Hematopoietic multipotent progenitor cell treated with erythropoietin and hydrocortisone succinate and interleukin-3 and kit ligand, for 4 days (in vitro differentiated cells): ENCODE measurements at regions not wholly inside any gene's neighbourhood (a gene's known extent, or its start where the extent isn't known, plus 50 kb on each side); places are given as distances from the start of the nearest gene placed in this dataset.

Source experiments
- DNase-seq: peaks from one replicate; pipeline ENCODE4 v3.0.0-alpha.2; 2015

GRCh38 chr7:47663213-47663612, 81.3 kb upstream of the TNS3 start:
- no peak for DNase-seq

GRCh38 chr7:47661051-47661714, 79.3 kb upstream of the TNS3 start:
- no peak for DNase-seq

GRCh38 chr7:47659664-47660462, 78.0 kb upstream of the TNS3 start:
- DNase-seq, result no peak

- no peak for DNase-seq
These were observed 77.2 kb upstream of the TNS3 start for GRCh38 chr7:47658886-47659635.

DNA sequence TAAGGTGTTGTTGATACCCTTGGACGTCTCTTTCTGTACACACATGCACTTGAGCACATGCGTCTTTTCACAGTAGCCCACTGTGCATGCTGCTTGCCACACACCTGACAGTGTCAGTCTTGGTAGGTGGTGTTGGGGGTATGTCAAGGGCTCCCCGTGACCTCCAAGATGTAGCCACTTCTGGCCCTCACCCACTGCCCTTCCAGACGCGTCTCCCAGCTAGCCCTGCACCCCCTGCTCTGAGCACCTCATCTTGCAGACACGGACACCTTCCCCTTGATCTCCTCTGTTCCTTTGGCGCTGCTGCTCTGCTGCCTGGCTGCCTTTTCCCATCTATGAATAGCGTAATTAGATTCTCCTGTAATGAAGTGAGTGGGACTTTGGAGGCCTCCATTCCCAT, 75.2 kb upstream of the TNS3 start:
- DNase-seq, result no peak

DNA sequence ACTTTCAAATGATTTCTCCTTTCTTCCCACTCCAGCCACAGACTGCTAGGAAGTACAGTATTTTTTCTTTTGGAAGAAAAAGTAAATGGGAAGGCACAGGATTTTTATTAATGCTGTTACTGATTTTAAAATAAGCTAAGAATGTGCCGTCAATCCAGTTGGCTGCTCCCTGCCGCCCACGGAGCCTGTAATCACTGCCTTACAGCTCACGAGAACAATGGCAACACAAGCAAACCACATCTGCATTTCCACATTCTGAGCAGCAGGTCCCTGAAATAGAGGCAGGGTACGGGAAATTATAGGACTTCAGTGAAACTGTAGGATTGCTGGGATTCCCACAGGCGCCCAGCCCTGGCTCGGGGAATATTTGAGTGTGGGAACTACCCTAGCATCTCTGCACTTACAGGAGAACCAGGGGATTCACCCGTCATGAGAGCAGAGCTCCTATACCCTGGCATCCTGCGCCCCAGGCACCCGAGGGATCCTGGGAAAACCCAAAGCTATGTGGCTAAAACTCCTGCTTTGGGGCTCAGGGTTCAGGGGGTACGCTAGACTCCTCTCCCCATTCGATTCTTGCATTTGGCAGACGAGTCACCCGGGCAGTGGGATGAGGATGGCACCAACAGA, 72.9 kb upstream of the TNS3 start:
- no peak for DNase-seq

DNA sequence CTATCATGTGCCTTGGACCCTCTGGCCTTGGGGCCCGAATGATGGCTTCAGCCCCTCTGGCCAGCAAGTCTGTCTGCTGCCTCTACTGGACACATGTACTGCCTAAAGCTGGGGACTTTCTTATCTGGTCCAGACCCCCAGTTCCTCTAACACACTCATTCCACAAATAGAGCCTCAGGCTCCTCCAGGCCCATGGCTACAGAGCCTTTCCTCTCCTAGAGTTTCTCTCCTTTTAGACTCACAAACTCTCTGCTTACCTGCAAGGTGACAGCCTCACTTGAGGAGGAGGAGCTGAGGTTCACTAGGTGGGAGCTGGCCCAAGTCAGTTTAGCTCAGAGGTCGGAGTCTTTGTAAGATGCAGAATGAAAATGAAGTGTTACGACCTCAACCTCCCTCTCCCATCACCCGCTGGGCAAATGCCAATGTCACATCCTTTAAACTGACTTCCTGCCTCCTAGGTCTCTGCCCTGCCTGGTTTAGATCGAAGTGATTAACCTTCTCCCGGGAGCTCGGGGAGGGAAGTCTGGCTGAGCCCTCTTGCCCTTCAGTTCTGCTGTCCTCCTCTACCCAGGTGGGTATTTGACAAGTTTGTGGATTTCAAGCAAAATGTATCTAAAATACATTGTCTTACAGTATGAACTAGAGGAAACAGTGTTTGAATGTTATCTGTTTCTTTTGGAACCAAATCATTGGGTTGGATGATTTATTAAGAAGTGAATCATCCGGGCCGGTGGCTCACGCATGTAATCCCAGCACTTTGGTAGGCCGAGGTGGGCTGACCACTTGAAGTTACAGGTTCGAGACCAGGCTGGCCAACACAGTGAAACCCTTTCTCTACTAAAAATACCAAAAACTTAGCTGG, 71.9 kb upstream of the TNS3 start:
- no peak for DNase-seq

DNA sequence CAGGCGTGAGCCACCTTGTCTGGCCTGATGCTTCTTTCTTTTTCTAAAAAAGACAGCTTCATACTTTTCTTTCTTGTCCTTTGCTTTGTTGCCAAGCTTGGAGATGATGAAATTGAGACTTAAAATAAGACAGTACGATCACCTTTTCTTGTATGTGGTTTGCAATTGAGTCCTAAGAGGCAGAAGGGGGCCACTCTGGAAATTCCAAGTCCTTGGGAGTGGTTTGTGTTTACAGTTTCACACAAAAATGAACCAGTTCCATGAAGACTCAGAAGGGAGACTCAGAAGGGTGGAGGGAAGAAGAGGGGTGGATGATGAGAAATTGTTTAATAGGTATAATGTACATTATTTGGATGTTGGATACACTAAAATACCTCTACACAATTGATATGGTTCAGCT, 70.7 kb upstream of the TNS3 start:
- DNase-seq, result no peak

- peak; percentile 46 for DNase-seq
These were observed 69.7 kb upstream of the TNS3 start for GRCh38 chr7:47651355-47652317.

DNA sequence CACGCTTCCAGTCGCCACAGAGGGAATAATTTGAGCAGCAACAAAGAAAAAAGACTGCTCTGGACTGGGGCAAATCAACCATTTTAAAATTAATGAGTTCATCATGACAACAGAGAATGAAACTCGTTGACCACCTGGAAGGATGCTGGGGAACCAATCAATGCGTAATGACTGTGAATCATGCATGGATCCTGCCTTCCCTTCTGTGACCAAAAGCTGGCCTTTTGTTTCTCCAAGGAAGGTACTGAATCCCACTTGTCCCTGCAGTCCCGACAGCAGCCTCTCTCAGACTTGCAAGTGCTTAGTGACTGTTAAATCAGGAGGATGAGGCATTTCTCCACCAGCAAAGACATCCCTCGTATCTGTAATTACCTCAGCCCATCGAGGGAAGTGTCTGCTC, 68.0 kb upstream of the TNS3 start:
- DNase-seq, result no peak

DNA sequence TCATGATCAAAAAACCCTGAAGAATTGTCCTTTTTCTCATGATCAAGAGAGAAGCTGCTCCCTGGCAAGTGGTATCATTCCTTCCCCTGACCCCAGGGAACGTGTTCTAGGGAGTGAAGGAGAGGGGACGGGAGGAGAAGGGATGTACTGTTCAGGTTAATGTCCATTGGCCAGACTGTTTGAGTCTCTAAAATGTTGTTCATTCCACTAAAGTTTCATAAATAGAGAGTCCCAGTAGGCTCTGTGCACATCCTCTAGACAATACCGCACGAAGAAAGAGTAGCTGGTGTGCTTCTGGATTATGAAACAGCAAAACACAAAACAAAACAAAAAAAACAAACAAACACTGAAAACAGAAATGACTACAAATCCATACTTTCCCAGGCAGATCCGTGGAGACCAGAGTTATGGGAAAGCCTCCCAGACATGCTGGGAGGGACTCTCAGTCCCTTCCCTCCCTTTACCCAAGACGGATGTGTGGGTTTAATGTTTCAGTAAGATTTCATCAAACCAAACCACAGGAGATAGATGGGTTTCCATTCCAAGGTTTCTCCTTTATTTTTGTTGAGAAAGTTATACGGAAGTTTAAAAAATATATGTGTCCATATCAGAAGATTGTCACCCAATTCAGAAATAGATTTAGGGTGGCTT, 66.5 kb upstream of the TNS3 start:
- peak; percentile 70 for DNase-seq

DNA sequence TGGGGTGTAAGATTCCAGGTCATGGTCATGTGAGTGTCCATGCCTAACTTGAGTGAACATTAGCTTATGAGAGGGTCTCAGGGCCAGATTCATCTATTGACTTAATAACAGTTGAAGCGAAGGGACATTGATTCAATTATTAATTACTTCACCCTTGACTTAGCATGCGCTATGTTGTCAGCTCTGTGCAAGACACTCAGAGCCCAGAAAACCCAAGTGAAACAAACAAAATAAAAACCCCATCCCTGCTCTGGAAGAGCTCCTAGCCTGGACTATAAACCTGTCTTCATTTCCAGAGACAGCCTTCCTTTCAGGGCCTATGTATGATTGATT, 66.0 kb upstream of the TNS3 start:
- DNase-seq, result no peak

DNA sequence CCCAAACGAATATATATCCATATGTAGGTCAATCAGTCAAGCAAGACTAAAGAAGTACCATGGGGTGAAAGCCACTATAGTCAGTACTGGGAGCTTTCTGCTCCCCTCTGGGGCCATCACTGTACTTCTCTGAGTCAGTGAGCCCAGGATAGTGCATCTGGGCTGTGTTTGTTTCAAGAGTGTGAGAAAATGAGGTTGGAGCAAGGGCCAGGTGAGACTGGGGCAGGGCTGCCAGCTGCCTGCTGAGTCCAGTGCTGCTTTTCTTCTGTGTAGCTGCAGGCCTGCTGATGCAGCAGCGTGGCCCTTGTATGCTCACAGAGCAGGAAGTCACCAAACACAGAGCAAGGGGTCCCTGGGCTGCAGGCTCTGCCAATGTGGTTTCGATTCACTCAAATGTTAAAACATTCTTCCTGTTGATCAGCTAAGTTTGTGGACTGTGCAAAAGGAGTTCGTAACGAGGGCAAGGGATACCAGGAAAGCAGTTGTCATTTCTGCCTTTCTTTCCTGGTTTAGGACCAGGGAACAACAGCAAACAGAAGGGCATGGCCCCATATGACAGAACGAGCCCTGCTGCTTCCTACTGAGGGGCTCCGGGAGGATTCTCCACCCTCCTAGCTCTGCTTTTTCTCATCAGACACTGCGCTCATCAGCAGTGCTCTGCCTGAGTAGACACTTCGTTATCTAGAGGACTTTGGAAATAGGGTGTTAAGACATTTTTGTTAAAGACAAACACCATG, 65.4 kb upstream of the TNS3 start:
- DNase-seq, result peak; percentile 63

DNA sequence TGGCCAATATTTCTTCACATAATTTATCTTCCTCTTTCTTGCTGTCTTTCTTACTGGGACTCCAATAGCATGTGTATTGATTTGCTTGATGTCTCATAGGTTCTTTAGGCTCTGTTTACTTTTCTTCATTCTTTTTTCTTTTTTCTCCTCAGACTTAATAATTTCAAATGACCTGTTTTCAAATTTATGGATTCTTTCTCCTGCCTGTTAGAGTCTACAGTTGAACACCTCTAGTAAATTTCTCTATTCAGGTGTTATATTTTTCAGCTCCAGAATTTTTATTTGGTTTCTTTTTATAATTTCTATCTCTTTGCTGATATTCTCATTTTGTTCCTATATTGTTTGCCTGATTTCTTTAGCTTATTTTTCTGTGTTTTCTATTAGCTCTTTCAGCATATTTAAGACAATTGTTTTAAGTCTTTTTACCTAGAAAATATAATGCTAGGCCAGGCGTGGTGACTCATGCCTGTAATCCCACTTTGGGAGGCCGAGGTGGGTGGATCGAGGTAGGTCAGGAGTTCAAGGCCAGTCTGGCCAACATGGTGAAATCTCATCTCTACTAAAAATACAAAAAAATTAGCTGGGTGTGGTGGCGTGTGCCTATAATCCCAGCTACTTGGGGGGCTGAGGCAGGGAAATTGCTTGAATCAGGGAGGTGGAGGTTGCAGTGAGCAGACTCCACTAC, 61.9 kb upstream of the TNS3 start:
- no peak for DNase-seq

GRCh38 chr7:47640265-47640664, 58.4 kb upstream of the TNS3 start:
- DNase-seq, result no peak

GRCh38 chr7:47639495-47640110, 57.7 kb upstream of the TNS3 start:
- DNase-seq, result no peak

- DNase-seq, result no peak
These were observed 56.9 kb upstream of the TNS3 start for GRCh38 chr7:47638679-47639315.

- DNase-seq, result no peak
These were observed 54.7 kb upstream of the TNS3 start for GRCh38 chr7:47636433-47637175.
